ENCODE measurements at regions not wholly inside any gene's neighbourhood (a gene's known extent, or its start where the extent isn't known, plus 50 kb on each side); places are given as distances from the start of the nearest gene placed in this dataset.
A peak's percentile ranks its signal among the peaks of the same experiment; 100 is the strongest.

DNA sequence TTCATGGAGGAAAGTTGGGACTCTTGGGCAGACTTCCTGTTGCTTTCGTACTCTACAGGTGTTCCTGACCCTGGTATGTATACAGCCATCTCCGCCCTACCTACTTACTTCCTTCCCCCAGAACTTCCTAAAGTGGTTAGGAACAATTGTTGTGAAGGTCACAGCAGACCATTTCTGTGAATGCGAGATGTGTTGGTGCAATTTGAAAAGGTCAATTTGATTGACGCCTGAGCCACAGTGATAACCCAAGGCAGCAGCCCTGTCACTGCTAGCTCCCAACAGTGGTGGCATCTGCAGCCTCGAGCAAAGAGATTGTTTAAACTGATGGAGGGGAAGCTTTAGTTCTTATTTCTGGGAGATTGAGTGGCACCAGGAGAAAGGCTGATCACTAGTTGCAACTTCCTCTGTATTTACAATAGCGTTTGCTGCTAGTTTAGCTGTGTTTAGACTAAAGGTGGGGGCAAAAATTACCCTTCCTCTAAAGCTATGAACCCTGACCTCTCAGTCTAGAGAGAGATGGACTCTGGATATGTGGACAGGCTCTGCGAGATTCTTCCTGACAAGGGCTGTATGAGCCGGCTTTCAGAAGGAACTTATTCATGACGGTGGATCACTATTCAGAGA, 78.3 kb upstream of the MAP4K3 start (continued):
- no peak for TF ChIP-seq HDAC6 (IDR thresholded peaks at IDR 0.05; ENCODE audit: low read depth, low read length)
- TF ChIP-seq, protein P1, sequence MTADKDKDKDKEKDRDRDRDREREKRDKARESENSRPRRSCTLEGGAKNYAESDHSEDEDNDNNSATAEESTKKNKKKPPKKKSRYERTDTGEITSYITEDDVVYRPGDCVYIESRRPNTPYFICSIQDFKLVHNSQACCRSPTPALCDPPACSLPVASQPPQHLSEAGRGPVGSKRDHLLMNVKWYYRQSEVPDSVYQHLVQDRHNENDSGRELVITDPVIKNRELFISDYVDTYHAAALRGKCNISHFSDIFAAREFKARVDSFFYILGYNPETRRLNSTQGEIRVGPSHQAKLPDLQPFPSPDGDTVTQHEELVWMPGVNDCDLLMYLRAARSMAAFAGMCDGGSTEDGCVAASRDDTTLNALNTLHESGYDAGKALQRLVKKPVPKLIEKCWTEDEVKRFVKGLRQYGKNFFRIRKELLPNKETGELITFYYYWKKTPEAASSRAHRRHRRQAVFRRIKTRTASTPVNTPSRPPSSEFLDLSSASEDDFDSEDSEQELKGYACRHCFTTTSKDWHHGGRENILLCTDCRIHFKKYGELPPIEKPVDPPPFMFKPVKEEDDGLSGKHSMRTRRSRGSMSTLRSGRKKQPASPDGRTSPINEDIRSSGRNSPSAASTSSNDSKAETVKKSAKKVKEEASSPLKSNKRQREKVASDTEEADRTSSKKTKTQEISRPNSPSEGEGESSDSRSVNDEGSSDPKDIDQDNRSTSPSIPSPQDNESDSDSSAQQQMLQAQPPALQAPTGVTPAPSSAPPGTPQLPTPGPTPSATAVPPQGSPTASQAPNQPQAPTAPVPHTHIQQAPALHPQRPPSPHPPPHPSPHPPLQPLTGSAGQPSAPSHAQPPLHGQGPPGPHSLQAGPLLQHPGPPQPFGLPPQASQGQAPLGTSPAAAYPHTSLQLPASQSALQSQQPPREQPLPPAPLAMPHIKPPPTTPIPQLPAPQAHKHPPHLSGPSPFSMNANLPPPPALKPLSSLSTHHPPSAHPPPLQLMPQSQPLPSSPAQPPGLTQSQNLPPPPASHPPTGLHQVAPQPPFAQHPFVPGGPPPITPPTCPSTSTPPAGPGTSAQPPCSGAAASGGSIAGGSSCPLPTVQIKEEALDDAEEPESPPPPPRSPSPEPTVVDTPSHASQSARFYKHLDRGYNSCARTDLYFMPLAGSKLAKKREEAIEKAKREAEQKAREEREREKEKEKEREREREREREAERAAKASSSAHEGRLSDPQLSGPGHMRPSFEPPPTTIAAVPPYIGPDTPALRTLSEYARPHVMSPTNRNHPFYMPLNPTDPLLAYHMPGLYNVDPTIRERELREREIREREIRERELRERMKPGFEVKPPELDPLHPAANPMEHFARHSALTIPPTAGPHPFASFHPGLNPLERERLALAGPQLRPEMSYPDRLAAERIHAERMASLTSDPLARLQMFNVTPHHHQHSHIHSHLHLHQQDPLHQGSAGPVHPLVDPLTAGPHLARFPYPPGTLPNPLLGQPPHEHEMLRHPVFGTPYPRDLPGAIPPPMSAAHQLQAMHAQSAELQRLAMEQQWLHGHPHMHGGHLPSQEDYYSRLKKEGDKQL (CRISPR knock-in tag; IDR thresholded peaks at IDR 0.05; ENCODE audit: low read depth), result peak; percentile 67; the same call in 1 of the 2 replicates
- no peak for TF ChIP-seq FOSL2 (CRISPR knock-in tag; IDR thresholded peaks at IDR 0.05)
- TF ChIP-seq NR1H2 (CRISPR knock-in tag; IDR thresholded peaks at IDR 0.05; ENCODE audit: borderline replicate concordance, low read depth), result peak; percentile 34; the same call in 1 of the 2 replicates
- TF ChIP-seq TFAP4 (IDR thresholded peaks at IDR 0.05; ENCODE audit: borderline replicate concordance, low read depth), result 0 out of 2 replicates have a peak, but pooled peaks have one; percentile 10
- peak; percentile 29 for TF ChIP-seq ZEB1 (IDR thresholded peaks at IDR 0.05; ENCODE audit: insufficient replicate concordance, low read depth)
- TF ChIP-seq PTBP1 (IDR thresholded peaks at IDR 0.05; ENCODE audit: low read depth, low read length, poor library complexity, severe bottlenecking), result no peak
- TF ChIP-seq MED1 (CRISPR knock-in tag; IDR thresholded peaks at IDR 0.05), result peak; percentile 97
- peak; percentile 97 for TF ChIP-seq ZFP1 (CRISPR knock-in tag; IDR thresholded peaks at IDR 0.05)
- TF ChIP-seq, protein P2, sequence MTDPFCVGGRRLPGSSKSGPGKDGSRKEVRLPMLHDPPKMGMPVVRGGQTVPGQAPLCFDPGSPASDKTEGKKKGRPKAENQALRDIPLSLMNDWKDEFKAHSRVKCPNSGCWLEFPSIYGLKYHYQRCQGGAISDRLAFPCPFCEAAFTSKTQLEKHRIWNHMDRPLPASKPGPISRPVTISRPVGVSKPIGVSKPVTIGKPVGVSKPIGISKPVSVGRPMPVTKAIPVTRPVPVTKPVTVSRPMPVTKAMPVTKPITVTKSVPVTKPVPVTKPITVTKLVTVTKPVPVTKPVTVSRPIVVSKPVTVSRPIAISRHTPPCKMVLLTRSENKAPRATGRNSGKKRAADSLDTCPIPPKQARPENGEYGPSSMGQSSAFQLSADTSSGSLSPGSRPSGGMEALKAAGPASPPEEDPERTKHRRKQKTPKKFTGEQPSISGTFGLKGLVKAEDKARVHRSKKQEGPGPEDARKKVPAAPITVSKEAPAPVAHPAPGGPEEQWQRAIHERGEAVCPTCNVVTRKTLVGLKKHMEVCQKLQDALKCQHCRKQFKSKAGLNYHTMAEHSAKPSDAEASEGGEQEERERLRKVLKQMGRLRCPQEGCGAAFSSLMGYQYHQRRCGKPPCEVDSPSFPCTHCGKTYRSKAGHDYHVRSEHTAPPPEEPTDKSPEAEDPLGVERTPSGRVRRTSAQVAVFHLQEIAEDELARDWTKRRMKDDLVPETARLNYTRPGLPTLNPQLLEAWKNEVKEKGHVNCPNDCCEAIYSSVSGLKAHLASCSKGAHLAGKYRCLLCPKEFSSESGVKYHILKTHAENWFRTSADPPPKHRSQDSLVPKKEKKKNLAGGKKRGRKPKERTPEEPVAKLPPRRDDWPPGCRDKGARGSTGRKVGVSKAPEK (CRISPR knock-in tag; IDR thresholded peaks at IDR 0.05; ENCODE audit: borderline replicate concordance), result no peak
- peak; percentile 90 for TF ChIP-seq ZMYM2 (CRISPR knock-in tag; IDR thresholded peaks at IDR 0.05)
- peak; percentile 89 for TF ChIP-seq HOMEZ (CRISPR knock-in tag; IDR thresholded peaks at IDR 0.05; ENCODE audit: low read depth)
- TF ChIP-seq KDM6A (CRISPR knock-in tag; IDR thresholded peaks at IDR 0.05; ENCODE audit: low read depth), result peak; percentile 67
- TF ChIP-seq ATAD3A (CRISPR knock-in tag; IDR thresholded peaks at IDR 0.05), result no peak
- TF ChIP-seq ZNF75D (CRISPR knock-in tag; IDR thresholded peaks at IDR 0.05; ENCODE audit: borderline replicate concordance), result no peak
- TF ChIP-seq TEAD3 (CRISPR knock-in tag; optimal IDR thresholded peaks at IDR 0.05; ENCODE audit: borderline replicate concordance), result peak; percentile 71
- TF ChIP-seq DMAP1 (CRISPR knock-in tag; IDR thresholded peaks at IDR 0.05), result peak; percentile 24; the same call in 1 of the 2 replicates
- TF ChIP-seq GABPB1 (CRISPR knock-in tag; IDR thresholded peaks at IDR 0.05), result 0 out of 2 replicates have a peak, but pooled peaks have one; percentile 12
